GM21528 (cell line): ENCODE measurements at regions not wholly inside any gene's neighbourhood (a gene's known extent, or its start where the extent isn't known, plus 50 kb on each side); places are given as distances from the start of the nearest gene placed in this dataset.
"Not testable (repeated sequence)": the region's sequence is repeated elsewhere in the genome, so short reads cannot be mapped to it uniquely, and the experiment has no call there.

ENCODE experiments used
- ATAC-seq: cut with Tn5 transposase; IDR thresholded peaks from one replicate; pipeline ENCODE4 v1.9.1; 2021; ENCODE audit warnings: mild to moderate bottlenecking, moderate library complexity; ENCODE audit not compliant: unreplicated experiment, low FRiP score

DNA sequence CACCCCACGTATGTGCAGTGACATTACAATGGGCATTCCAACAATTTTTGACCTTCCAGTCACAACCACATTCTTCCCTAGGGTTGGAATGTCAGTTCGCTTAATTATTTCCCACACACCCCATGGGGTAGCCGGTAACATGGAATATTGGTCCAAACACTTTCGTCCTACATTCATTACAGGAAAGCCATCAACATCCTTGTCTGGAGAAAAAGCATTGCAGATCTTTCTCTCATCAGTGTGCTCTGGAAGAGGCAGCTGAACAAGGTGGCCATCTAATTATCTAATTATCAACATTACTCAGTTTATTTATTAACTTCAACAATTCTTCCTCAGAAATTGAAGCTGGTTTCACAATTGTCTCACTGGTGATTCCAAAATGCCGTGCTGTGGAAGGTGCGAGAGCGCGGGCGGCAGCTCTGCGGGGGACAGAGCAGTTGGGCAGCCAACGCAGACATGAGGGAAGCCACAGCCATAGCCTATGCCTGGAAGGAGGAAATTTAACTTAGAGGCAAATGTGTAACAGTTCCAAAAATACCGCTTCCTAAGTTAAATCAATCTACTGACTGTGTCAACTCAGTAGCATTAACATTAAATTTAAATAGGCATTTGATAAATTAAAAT is 1158.9 kb upstream of the EPHA6 start:
- ATAC-seq = no peak

DNA sequence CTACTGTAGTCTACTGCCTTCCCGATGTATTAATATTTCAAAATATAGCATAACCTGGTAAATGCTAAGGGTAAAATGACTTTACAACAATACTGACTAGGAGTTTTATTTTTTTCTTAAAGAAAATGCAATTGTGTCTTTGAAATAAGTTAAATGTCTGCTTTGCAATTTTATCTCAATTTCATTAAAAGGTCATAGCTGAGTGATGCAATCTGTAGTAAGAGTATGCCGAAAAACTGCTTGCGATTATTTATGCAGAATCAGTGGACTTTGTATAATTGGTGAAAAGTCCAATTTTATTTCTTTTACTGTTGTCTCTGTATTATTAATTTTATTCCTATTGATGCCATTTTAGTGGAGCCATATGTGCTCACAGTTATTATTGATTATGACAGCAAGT is 1143.6 kb upstream of the EPHA6 start:
- no peak for ATAC-seq

DNA sequence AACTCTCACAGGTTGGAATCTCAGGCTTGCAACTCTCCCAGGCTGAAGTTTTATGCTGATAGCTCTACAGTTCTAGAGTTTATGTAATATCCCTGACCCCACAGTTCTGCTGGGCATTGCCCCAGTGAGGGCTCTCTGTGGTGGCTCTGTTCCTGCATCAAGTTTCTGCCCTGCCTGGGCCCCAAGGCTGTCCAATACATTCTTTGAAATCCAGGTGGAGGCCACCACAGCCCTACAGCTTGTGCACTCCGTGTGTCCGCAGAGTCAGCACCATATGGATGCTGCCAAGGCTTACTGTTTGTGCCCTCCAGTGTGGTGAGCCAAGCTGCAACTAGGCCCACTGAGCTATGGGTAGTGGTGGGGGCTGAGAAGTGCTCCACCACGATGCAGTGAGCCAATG is 1141.2 kb upstream of the EPHA6 start:
- ATAC-seq = no peak

DNA sequence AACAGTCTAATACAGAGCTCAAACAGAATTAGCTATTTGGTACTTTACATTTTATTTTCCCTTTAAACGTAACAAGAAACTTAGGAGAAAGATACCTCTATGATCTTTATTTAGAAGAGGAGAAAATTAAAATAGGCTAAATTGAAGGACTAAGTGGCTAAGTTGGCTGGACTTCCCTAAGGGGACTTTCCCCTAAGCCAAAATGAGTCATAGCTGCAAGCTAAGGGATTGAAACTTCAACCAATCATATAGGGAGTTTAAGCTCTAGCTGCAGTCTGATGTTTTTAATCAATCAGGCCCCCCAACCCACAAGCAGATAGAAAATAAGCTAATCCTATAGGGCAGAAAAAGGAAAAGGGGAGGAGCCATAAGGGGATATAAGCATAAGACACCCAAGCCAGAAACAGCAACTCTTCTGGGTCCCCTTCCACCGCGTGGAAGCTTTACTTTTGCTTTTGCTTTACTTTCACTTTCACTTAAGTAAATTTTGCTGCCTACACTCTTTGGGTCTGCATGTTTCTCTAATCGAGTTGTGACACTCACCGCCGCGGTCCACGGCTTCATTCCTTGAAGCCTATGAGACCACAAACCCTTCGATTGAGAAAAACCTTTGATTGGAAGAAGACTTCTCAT is 1108.5 kb upstream of the EPHA6 start:
- ATAC-seq = no peak

- ATAC-seq = no peak
Observed at GRCh38 chr3:95707268-95707667, 1107.1 kb upstream of the EPHA6 start.

- no peak for ATAC-seq
Observed at GRCh38 chr3:95710684-95711083, 1103.7 kb upstream of the EPHA6 start.

GRCh38 chr3:95711789-95712188 is 1102.6 kb upstream of the EPHA6 start:
- ATAC-seq = no peak

DNA sequence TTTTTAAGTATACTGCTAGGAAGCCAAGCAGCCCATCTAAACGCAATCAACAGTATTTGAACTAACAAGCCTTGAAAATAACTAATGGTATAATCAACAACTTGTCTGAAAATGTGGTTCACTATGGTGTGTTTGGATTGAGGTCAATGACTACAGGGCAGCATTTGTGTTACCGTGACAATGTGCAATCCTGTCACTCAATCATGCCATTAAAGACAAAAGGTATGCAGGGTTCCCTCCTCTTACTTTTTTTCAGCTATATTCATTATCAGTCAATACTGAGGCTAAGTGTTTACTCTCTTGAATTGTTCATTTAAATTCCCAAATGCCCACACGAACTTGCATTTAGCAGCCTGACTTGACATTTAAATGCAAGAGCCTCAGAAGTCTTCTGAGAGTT is 1099.3 kb upstream of the EPHA6 start:
- ATAC-seq = no peak

GRCh38 chr3:95717048-95717447 is 1097.3 kb upstream of the EPHA6 start:
- no peak for ATAC-seq

GRCh38 chr3:95718168-95718567 is 1096.2 kb upstream of the EPHA6 start:
- no peak for ATAC-seq

DNA sequence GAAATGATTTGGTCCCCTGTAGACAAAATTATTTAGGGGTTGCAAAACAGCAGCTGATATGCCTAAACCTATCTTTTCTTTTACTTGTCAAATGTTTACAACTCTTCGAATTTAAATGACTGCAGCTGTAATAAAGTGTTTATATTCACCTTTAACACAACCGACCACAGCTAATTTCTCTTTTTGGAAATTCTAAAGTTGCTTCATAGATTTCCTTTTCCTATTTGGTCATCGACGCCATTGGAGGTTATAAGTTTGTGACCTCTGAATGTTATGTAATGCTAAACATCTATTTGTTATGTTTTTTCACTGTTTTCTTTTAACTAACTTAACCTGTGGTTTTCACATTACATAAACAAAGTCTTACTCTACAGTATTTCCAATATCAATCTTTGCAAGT is 1094.9 kb upstream of the EPHA6 start:
- ATAC-seq = no peak

GRCh38 chr3:95721938-95722337 is 1092.5 kb upstream of the EPHA6 start:
- ATAC-seq = no peak

DNA sequence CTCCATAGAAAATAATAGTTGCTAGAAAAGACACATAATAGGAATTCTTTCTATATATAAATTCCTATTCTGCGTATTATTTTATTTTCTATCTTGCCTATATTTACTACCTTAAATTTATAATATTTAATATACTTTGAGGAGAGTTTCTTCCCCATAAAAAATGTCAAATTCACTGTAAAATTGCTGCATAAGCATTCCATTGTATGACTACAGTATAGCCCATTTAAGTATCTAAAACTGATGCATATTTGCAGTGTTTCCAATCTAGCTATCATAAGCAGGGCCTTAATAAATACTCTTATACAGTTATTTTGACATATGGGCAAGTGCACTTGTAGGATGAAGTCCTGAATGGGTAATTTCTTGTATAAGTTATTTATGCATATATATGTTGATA is 1088.6 kb upstream of the EPHA6 start:
- ATAC-seq = no peak

DNA sequence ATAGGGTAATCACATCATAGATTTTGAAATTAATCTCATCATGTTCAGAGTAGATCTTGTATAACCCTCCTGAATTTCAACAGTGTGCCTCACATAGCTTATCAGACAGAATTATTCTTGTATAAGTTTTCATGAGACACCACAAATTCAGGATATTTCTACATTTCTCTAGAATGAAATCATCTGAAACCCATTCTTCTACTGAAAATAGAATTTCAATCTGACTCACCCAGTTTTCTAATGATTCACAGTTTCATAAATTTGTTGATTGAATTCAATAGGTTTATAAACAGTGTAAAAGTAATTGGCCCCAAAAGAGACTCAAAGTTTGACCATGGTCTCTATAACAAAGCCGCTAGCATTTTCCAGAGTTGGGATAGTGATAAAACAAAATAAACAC is 1082.6 kb upstream of the EPHA6 start:
- ATAC-seq = no peak

- ATAC-seq = no peak
Observed at GRCh38 chr3:95733336-95733735, 1081.1 kb upstream of the EPHA6 start.

DNA sequence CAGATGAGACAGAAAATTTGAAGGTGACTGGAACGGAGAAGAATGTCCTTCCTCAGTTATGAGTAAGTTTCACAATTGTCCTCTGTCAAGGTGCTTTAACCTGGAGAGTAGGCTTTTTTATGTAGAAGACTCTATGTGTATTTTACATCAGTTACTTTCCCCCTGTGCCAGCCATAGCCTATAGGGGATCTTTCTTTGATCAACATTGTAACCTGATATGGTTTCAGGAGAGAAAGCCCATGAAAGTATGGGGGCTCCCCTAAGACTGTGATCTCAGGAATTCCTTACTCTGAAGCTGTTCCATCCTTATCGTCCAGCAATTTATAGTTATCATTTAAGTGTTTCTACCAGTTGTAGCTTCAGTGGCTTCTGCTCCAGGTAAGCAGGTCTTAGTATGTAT is 1076.3 kb upstream of the EPHA6 start:
- no peak for ATAC-seq

GRCh38 chr3:95744896-95745295 is 1069.5 kb upstream of the EPHA6 start:
- not testable (repeated sequence) for ATAC-seq

GRCh38 chr3:95750097-95750496 is 1064.3 kb upstream of the EPHA6 start:
- ATAC-seq = no peak

DNA sequence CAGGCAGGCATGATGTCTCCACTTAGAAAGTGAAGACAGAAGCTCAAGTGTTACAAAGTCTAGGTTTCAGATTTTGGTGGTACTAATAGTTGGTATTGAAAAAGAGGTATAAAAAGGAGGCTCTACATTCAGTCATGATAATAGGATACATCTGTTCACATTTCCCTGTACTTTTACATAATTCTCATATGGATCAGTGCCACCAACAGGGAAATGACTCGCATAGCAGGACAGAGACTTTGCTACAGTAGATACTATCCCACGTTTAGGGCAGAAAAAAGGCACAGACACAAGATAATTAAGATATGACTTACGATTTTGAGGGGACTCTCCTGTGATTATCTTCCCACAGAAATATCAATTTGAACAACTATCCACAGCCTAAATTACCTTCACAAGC is 1062.9 kb upstream of the EPHA6 start:
- no peak for ATAC-seq

GRCh38 chr3:95752199-95752598 is 1062.2 kb upstream of the EPHA6 start:
- no peak for ATAC-seq

DNA sequence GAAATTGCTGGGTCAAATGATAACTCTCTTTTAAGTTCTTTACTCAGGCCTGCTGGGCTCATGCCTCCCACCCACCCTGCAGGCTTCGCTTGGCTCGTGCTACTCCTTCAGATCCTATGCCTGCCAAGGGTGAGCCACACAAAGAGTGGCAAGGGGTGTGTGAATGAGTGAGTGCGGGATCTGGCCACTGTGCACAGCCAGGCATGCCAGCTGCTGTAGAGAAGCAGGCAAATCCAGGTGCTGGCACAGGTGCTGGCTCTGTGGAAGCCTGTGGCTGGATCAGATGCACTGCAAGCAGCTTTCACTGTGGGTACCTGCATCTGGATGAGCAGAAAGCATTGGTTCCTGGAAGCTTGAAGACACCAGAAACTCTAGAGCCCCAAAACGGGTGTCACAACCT is 1055.7 kb upstream of the EPHA6 start:
- ATAC-seq = no peak

- ATAC-seq = no peak
Observed at GRCh38 chr3:95759614-95760301, 1054.6 kb upstream of the EPHA6 start.
